IMR-90 (cell line): ENCODE measurements at regions not wholly inside any gene's neighbourhood (a gene's known extent, or its start where the extent isn't known, plus 50 kb on each side); places are given as distances from the start of the nearest gene placed in this dataset.

Source experiments
- ATAC-seq: fragments of 200-7000 bp; cut with Tn5 transposase; 2 replicates; pipeline ENCODE4 v1.9.1; 2020; ENCODE audit warnings: low read depth, mild to moderate bottlenecking, moderate library complexity
- BruUV-seq: library from RNA; stranded (reverse); fragments of 400-500 nt; replicated peaks from 2 replicates; lab custom pipeline; 2021; lab: Mats Ljungman, UMichigan
- CTCF ChIA-PET: fragments of 300-600 bp; formaldehyde crosslinking; extraction: SDS; loops from one replicate; lab custom pipeline; 2021; ENCODE audit warnings: antibody characterized with exemption; lab: Yijun Ruan, JAX
- POLR2A ChIA-PET: fragments of 300-600 bp; sonication (Branson Sonifier 250); formaldehyde crosslinking; loops from one replicate; lab custom pipeline; 2022; ENCODE audit warnings: antibody characterized with exemption; ENCODE audit not compliant: unreplicated experiment; lab: Charles Lee
- DNase-seq: peaks from one replicate; pipeline ENCODE4 v3.0.0; 2013
- H2AFZ ChIP-seq: replicated peaks from 2 replicates; pipeline ENCODE3; 2013; ENCODE audit warnings: low read length, mild to moderate bottlenecking; ENCODE audit not compliant: poor library complexity
- H2AK5ac ChIP-seq: 2 replicates; pipeline ENCODE4 v1.6.1; 2013; ENCODE audit warnings: low read depth, low read length, inconsistent platforms
- H2AK9ac ChIP-seq: replicated peaks from 2 replicates; pipeline ENCODE3; 2013; ENCODE audit warnings: mild to moderate bottlenecking, low read depth, low read length, moderate library complexity; ENCODE audit not compliant: poor library complexity
- H2BK120ac ChIP-seq: 2 replicates; pipeline ENCODE4 v1.6.1; 2013; ENCODE audit warnings: low read depth, low read length, inconsistent platforms
- H2BK15ac ChIP-seq: 3 replicates; pipeline ENCODE4 v1.6.1; 2013; ENCODE audit warnings: low read depth, low read length, inconsistent platforms
- H2BK20ac ChIP-seq: 2 replicates; pipeline ENCODE4 v1.6.1; 2013; ENCODE audit warnings: low read depth, mild to moderate bottlenecking, inconsistent platforms, low read length, moderate library complexity
- H2BK5ac ChIP-seq: 2 replicates; pipeline ENCODE4 v1.6.1; 2013; ENCODE audit warnings: mild to moderate bottlenecking, low read depth, low read length, inconsistent platforms; ENCODE audit not compliant: poor library complexity, severe bottlenecking
- H3K14ac ChIP-seq: replicated peaks from 2 replicates; pipeline ENCODE4 v1.6.1; 2013; ENCODE audit warnings: low read depth, low read length, inconsistent platforms
- H3K18ac ChIP-seq: 2 replicates; pipeline ENCODE4 v1.6.1; 2013; ENCODE audit warnings: low read depth, low read length, control low read depth
- H3K23ac ChIP-seq: 2 replicates; pipeline ENCODE4 v1.6.1; 2013; ENCODE audit warnings: low read depth, low read length, inconsistent platforms
- H3K27ac ChIP-seq: 2 replicates; pipeline ENCODE4 v1.5.1; 2013; ENCODE audit warnings: mild to moderate bottlenecking, control low read depth, low read length; ENCODE audit not compliant: insufficient read depth
- H3K27me3 ChIP-seq: 2 replicates; pipeline ENCODE4 v1.6.1; 2013; ENCODE audit warnings: low read length; ENCODE audit not compliant: control insufficient read depth, insufficient read depth
- H3K36me3 ChIP-seq: 2 replicates; pipeline ENCODE4 v1.6.1; 2013; ENCODE audit warnings: low read length, mixed read lengths; ENCODE audit not compliant: control insufficient read depth, insufficient read depth
- H3K4ac ChIP-seq: 2 replicates; pipeline ENCODE4 v1.6.1; 2013; ENCODE audit warnings: low read depth, low read length, inconsistent platforms
- H3K4me1 ChIP-seq: 2 replicates; pipeline ENCODE4 v1.6.1; 2013; ENCODE audit warnings: low read length, mixed read lengths; ENCODE audit not compliant: control insufficient read depth, insufficient read depth
- H3K4me2 ChIP-seq: 2 replicates; pipeline ENCODE4 v1.6.1; 2013; ENCODE audit warnings: low read depth, mild to moderate bottlenecking, control low read depth, low read length, moderate library complexity
- H3K4me3 ChIP-seq: 2 replicates; pipeline ENCODE4 v1.5.1; 2013; ENCODE audit warnings: low read depth, mild to moderate bottlenecking, control low read depth, low read length, moderate library complexity; ENCODE audit not compliant: insufficient read depth
- H3K56ac ChIP-seq: 2 replicates; pipeline ENCODE4 v1.6.1; 2013; ENCODE audit warnings: low read length, inconsistent platforms; ENCODE audit not compliant: insufficient read depth; ENCODE audit errors: extremely low read depth
- H3K79me1 ChIP-seq, 2 experiments: 2 replicates each; pipeline ENCODE4 v1.6.1; 2013; ENCODE audit warnings: low read length in 2 of 2, inconsistent platforms in 1 of 2, low read depth in 1 of 2
- H3K9ac ChIP-seq: 2 replicates; pipeline ENCODE4 v1.6.1; 2013; ENCODE audit warnings: low read depth, low read length, control low read depth
- H3K9me1 ChIP-seq: 2 replicates; pipeline ENCODE4 v1.6.1; 2013; ENCODE audit warnings: low read length, inconsistent platforms; ENCODE audit not compliant: insufficient read depth
- H3K9me3 ChIP-seq: 2 replicates; pipeline ENCODE4 v1.6.1; 2013; ENCODE audit warnings: low read length; ENCODE audit not compliant: control insufficient read depth, insufficient read depth
- H4K20me1 ChIP-seq: 2 replicates; pipeline ENCODE4 v1.6.1; 2013; ENCODE audit warnings: low read length, inconsistent platforms; ENCODE audit not compliant: insufficient read depth
- H4K5ac ChIP-seq: 2 replicates; pipeline ENCODE4 v1.6.1; 2013; ENCODE audit warnings: mild to moderate bottlenecking, low read depth, low read length, control low read depth
- H4K8ac ChIP-seq, 2 experiments: 2 replicates each; pipeline ENCODE4 v1.6.1; 2013; ENCODE audit warnings: low read depth in 2 of 2, low read length in 2 of 2, control low read depth in 1 of 2, inconsistent platforms in 1 of 2
- H4K91ac ChIP-seq: 2 replicates; pipeline ENCODE4 v1.6.1; 2013; ENCODE audit warnings: low read depth, low read length, inconsistent platforms; ENCODE audit not compliant: insufficient read depth
- FOS ChIP-seq: fragments of 150-350 bp; IDR thresholded peaks from 2 replicates; pipeline ENCODE4 v1.6.1; 2016; ENCODE audit warnings: low read depth, low read length
- MAFK ChIP-seq: IDR thresholded peaks from 2 replicates; pipeline ENCODE4 v1.6.1; 2012; ENCODE audit warnings: low read depth, low read length, improper control_type of control experiment
- MXI1 ChIP-seq: IDR thresholded peaks from 2 replicates; pipeline ENCODE4 v1.6.1; 2012; ENCODE audit warnings: low read depth, mild to moderate bottlenecking, low read length, moderate library complexity, borderline replicate concordance
- RCOR1 ChIP-seq: IDR thresholded peaks from 2 replicates; pipeline ENCODE4 v1.6.1; 2012; ENCODE audit warnings: mild to moderate bottlenecking, low read length, improper control_type of control experiment; ENCODE audit not compliant: insufficient replicate concordance
- WGBS, 2 experiments: methylation state at CpG; one replicate each; pipeline versions ENCODE4 v1.1.5 to v1.1.7; 2013; ENCODE audit warnings: missing lambda C conversion rate in 2 of 2; ENCODE audit not compliant: insufficient read length in 1 of 2; ENCODE audit errors: extremely low coverage in 2 of 2; 5-methylcytosine and 5-hydroxymethylcytosine counted together
- dilution Hi-C: fragments of 300-500 bp; cut with HindIII; formaldehyde crosslinking; loops from one replicate; pipeline ENCODE4 v1.14.3; 2018; ENCODE audit warnings: low sequenced_read_pairs; ENCODE audit not compliant: unreplicated experiment
- in situ Hi-C: fragments of 300-500 bp; cut with MboI; formaldehyde crosslinking; loops from 3 replicates; pipeline ENCODE4 v1.14.3; 2019; ENCODE audit warnings: low sequenced_read_pairs, inconsistent platforms, mixed read lengths
- intact Hi-C: fragments of 100-400 bp; cut with micrococcal nuclease; formaldehyde crosslinking; loops from 2 replicates; pipeline ENCODE4 v1.10.0; 2022
- TF ChIP-seq, protein P1 (sequence below): fragments of 150-350 bp; IDR thresholded peaks from 2 replicates; pipeline ENCODE4 v1.6.1; 2016; ENCODE audit warnings: low read depth, mild to moderate bottlenecking, low read length, moderate library complexity, borderline replicate concordance

- Histone ChIP-seq H3K14ac (no peak overlapping the region), H3K9me1 (no peaks in the 10 kb centered on the region), H3K18ac (no peak overlapping the region), H4K8ac (no peak overlapping the region), H4K91ac (no peak overlapping the region), H3K27ac (no peak overlapping the region), H3K9me3 (peaks cover 11% of the 10 kb centered on the region), H2BK120ac (no peak overlapping the region), H4K5ac (no peak overlapping the region), H3K4me2 (no peak overlapping the region), H2BK20ac (no peak overlapping the region), H2AFZ (no peak overlapping the region), H3K4me3 (no peak overlapping the region), H2AK5ac (no peak overlapping the region), H3K56ac (no peak overlapping the region), H3K23ac (no peak overlapping the region), H3K36me3 (no peaks in the 10 kb centered on the region), H2AK9ac (no peak overlapping the region), H4K20me1 (no peaks in the 10 kb centered on the region), H2BK5ac (no peak overlapping the region), H2BK15ac (no peak overlapping the region), H3K4me1 (no peaks in the 10 kb centered on the region), H3K27me3 (no peaks in the 10 kb centered on the region), H3K79me1 (no peaks in the 10 kb centered on the region), H3K4ac (no peak overlapping the region), H3K9ac (no peak overlapping the region)
- no peak for DNase-seq
- BruUV-seq, result no TSS peak
- TF ChIP-seq MXI1 (no peak), RCOR1 (no peak), FOS (no peak), MAFK (no peak)
- TF ChIP-seq, protein P1, sequence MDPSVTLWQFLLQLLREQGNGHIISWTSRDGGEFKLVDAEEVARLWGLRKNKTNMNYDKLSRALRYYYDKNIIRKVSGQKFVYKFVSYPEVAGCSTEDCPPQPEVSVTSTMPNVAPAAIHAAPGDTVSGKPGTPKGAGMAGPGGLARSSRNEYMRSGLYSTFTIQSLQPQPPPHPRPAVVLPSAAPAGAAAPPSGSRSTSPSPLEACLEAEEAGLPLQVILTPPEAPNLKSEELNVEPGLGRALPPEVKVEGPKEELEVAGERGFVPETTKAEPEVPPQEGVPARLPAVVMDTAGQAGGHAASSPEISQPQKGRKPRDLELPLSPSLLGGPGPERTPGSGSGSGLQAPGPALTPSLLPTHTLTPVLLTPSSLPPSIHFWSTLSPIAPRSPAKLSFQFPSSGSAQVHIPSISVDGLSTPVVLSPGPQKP, result no peak
- ATAC-seq, result no peak
- CTCF ChIA-PET, result no interaction called here
- no CpG with 5 or more reads among the region's 1 CpG for WGBS, 2 experiments
- POLR2A ChIA-PET, result no interaction called here
- intact Hi-C loops (no loop called here), dilution Hi-C loops (no loop called here), in situ Hi-C loops (no loop called here)
These were observed 319.5 kb downstream of the PRDM2 start for GRCh38 chr1:14019461-14019860.
